DND-41 (cell line): ENCODE measurements at regions not wholly inside any gene's neighbourhood (a gene's known extent, or its start where the extent isn't known, plus 50 kb on each side); places are given as distances from the start of the nearest gene placed in this dataset.

ENCODE experiments used
- ATAC-seq: fragments of 200-7000 bp; cut with Tn5 transposase; 3 replicates; pipeline ENCODE4 v1.9.1; 2021; ENCODE audit warnings: low read depth; ENCODE audit not compliant: insufficient read depth
- DNase-seq: peaks from one replicate; pipeline ENCODE4 v3.0.0-alpha.2; 2020
- H2AFZ ChIP-seq: 2 replicates; pipeline ENCODE4 v1.6.0; 2012; ENCODE audit warnings: low read depth, low read length
- H3K27ac ChIP-seq: 2 replicates; pipeline ENCODE4 v1.5.1; 2012; ENCODE audit warnings: low read length, inconsistent platforms
- H3K27me3 ChIP-seq: fragments of 200-600 bp; sonication (generic); 2 replicates; pipeline ENCODE4 v1.6.0; 2012; ENCODE audit warnings: low read length, mild to moderate bottlenecking, inconsistent platforms; ENCODE audit not compliant: insufficient read depth, poor library complexity
- H3K36me3 ChIP-seq: 2 replicates; pipeline ENCODE4 v1.5.1; 2012; ENCODE audit warnings: low read length, inconsistent platforms; ENCODE audit not compliant: insufficient read depth
- H3K4me1 ChIP-seq: 2 replicates; pipeline ENCODE4 v1.5.1; 2012; ENCODE audit warnings: mild to moderate bottlenecking, low read length; ENCODE audit not compliant: insufficient read depth
- H3K4me2 ChIP-seq: 2 replicates; pipeline ENCODE4 v1.6.0; 2012; ENCODE audit warnings: mild to moderate bottlenecking, moderate library complexity, low read length, inconsistent platforms; ENCODE audit not compliant: insufficient read depth
- H3K4me3 ChIP-seq, 2 experiments: fragments of 200-600 bp in 1 of 2; shearing (Covaris generic) in 1 of 2; 2 replicates each; pipeline ENCODE4 v1.5.1; 2012 to 2016; ENCODE audit warnings: inconsistent platforms in 2 of 2, low read length in 2 of 2, mild to moderate bottlenecking in 2 of 2, low read depth in 1 of 2, moderate library complexity in 1 of 2
- H3K79me2 ChIP-seq: 2 replicates; pipeline ENCODE4 v1.6.0; 2012; ENCODE audit warnings: low read length, inconsistent platforms; ENCODE audit not compliant: insufficient read depth
- H3K9ac ChIP-seq: 2 replicates; pipeline ENCODE4 v1.6.0; 2012; ENCODE audit warnings: low read depth, mild to moderate bottlenecking, inconsistent platforms, low read length, moderate library complexity
- H3K9me3 ChIP-seq: 2 replicates; pipeline ENCODE4 v1.5.1; 2012; ENCODE audit warnings: low read length, moderate library complexity, mild to moderate bottlenecking, inconsistent platforms; ENCODE audit not compliant: insufficient read depth, severe bottlenecking
- H4K20me1 ChIP-seq: 2 replicates; pipeline ENCODE4 v1.6.0; 2012; ENCODE audit warnings: low read length; ENCODE audit not compliant: insufficient read depth
- EZH2 ChIP-seq: IDR thresholded peaks from 3 replicates; pipeline ENCODE4 v1.6.1; 2012; ENCODE audit warnings: borderline replicate concordance, low read depth, mild to moderate bottlenecking, moderate library complexity, low read length, inconsistent platforms; ENCODE audit not compliant: severe bottlenecking
- TF ChIP-seq, protein P1 (sequence below): IDR thresholded peaks from 2 replicates; pipeline ENCODE4 v1.5.1; 2012; ENCODE audit warnings: borderline replicate concordance, low read length, moderate library complexity, mild to moderate bottlenecking; ENCODE audit not compliant: poor library complexity, severe bottlenecking; ENCODE audit errors: extremely low read depth

DNA sequence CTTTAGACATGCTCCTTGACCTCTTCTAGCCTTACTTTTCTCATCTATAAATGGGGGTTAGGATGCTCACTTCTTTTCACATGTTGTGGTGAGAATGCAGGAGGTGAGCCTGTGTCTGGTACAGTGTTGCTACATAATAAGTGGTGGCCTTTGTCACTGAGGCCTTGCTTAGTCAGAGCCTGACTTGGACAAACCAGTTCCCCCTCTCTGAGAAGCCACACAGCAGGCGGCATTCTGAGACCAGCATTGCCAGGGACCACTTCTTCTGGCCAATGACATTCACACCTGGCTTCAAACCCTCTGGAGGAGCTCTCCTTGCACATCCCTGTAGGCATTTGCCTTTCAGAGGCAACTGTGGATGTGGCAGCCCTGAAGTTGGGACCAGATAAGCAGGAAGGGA, 95.7 kb downstream of the MINAR1 start:
- H4K20me1 ChIP-seq = no peaks in the 10 kb centered on the region
- H2AFZ ChIP-seq = no peak overlapping the region
- no peak overlapping the region for H3K4me3 ChIP-seq
- H3K27me3 ChIP-seq = peaks cover 3% of the 10 kb centered on the region
- no peaks in the 10 kb centered on the region for H3K4me1 ChIP-seq
- H3K79me2 ChIP-seq = no peaks in the 10 kb centered on the region
- DNase-seq (no peak), ATAC-seq (no peak)
- no peaks in the 10 kb centered on the region for H3K9me3 ChIP-seq
- no peak overlapping the region for H3K4me2 ChIP-seq
- no peak for TF ChIP-seq EZH2
- TF ChIP-seq, protein P1, sequence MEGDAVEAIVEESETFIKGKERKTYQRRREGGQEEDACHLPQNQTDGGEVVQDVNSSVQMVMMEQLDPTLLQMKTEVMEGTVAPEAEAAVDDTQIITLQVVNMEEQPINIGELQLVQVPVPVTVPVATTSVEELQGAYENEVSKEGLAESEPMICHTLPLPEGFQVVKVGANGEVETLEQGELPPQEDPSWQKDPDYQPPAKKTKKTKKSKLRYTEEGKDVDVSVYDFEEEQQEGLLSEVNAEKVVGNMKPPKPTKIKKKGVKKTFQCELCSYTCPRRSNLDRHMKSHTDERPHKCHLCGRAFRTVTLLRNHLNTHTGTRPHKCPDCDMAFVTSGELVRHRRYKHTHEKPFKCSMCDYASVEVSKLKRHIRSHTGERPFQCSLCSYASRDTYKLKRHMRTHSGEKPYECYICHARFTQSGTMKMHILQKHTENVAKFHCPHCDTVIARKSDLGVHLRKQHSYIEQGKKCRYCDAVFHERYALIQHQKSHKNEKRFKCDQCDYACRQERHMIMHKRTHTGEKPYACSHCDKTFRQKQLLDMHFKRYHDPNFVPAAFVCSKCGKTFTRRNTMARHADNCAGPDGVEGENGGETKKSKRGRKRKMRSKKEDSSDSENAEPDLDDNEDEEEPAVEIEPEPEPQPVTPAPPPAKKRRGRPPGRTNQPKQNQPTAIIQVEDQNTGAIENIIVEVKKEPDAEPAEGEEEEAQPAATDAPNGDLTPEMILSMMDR = no peak
- H3K27ac ChIP-seq = no peak overlapping the region
- H3K9ac ChIP-seq = no peak overlapping the region
- no peaks in the 10 kb centered on the region for H3K36me3 ChIP-seq

DNA sequence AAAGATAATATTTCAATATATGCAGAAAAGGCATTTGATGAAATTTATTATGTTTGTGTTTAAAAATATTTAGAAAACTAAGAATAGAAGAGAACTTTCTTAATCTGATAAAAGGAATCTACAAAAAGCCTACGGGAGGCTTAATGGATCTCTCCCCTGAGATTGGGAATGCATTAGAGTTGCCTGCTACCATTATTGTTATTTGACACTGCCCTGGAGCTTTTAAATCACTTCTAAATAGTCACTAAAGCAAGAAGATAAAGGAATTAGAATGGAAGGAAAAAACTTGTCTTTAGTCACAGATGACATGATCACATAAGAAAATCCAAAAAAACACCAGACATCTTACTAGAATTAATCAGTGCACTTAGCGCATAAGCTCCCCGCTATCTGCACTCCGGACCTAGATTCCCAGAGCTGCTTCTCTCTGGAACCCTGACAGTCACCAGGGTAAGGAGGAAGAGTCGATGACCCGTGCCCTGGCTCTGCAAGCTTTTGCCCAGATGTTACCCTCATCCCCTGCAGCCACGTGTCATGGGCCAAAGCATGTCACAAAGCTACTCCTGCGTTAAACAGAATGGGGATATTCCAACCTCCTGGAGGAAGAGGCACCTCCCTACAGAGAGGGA, 97.1 kb downstream of the MINAR1 start:
- Histone ChIP-seq H3K27ac (no peak overlapping the region), H3K79me2 (no peaks in the 10 kb centered on the region), H2AFZ (no peak overlapping the region), H3K9ac (no peak overlapping the region), H3K36me3 (no peaks in the 10 kb centered on the region), H3K27me3 (peaks cover 3% of the 10 kb centered on the region), H4K20me1 (no peaks in the 10 kb centered on the region), H3K9me3 (no peaks in the 10 kb centered on the region), H3K4me1 (no peaks in the 10 kb centered on the region), H3K4me3 (no peak overlapping the region), H3K4me2 (no peak overlapping the region)
- ATAC-seq (no peak), DNase-seq (no peak)
- TF ChIP-seq EZH2 = no peak
- TF ChIP-seq, protein P1 = no peak

DNA sequence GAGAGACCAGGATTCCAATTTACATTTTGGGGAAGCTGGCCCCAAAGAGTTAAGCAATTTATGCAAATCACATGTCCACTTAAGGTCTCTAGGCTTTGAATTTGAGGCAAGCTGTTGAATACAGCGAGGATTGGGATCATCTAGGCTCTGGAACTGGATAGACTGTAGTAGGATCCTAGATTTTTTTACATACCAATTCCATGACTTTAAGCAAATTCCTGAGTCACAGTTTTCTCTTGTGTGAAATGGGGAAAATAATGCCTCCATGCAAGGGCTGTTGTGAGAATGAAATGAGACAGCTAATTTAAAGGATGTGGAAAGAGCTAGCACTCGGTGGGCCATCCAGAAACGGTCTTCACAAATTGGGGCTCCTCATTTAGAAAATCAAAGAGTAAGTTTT, 103.4 kb downstream of the MINAR1 start:
- Histone ChIP-seq H3K36me3 (no peaks in the 10 kb centered on the region), H3K9ac (no peak overlapping the region), H3K4me2 (no peak overlapping the region), H3K27me3 (no peaks in the 10 kb centered on the region), H3K4me3 (no peak overlapping the region), H3K79me2 (no peaks in the 10 kb centered on the region), H3K9me3 (no peaks in the 10 kb centered on the region), H4K20me1 (no peaks in the 10 kb centered on the region), H3K4me1 (no peaks in the 10 kb centered on the region), H3K27ac (no peak overlapping the region), H2AFZ (no peak overlapping the region)
- DNase-seq (no peak), ATAC-seq (no peak)
- TF ChIP-seq, protein P1 = no peak
- TF ChIP-seq EZH2 = no peak
